ENCODE measurements at regions not wholly inside any gene's neighbourhood (a gene's known extent, or its start where the extent isn't known, plus 50 kb on each side); places are given as distances from the start of the nearest gene placed in this dataset.

DNA sequence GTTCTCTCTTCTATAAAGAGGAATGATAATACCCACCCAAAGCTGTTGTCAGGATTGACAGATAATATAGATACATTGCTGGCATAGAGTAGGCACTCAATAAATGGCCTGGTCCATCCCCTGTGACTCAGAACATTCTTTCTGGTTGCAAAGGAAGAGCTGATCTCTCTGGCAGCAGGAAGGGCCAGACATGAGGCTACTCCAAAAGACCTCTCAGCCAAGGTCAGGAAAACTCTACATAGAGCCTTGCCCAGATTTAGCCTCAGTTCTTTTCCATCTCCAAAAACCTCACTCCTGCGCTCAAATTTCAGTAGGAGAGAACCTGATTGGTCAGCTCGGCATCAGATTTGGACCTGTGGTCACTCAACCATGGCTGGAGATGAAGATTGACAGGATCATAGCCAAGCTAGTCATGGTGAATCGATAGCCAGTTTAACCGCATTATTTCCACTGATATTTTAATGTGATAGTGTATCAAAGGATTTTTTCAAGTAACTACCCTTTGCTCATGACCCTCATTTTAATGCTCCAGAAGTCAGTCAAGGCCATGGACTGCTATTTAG is 319.6 kb downstream of the DRD1 start:
- Histone ChIP-seq H3K9me3 (no peaks in the 10 kb centered on the region), H3K27ac (no peak overlapping the region), H3K36me3 (no peaks in the 10 kb centered on the region), H3K4me1 (no peaks in the 10 kb centered on the region), H3K27me3 (no peaks in the 10 kb centered on the region), H3K4me3 (no peak overlapping the region)
- intact Hi-C loops (cut with DNase I) = no loop called here
- peak in 1 of 2 donors; percentile 60 for DNase-seq (ENCODE audit: extremely low spot score in 2 of 2)
- no peak for TF ChIP-seq POLR2AphosphoS5 (IDR thresholded peaks at IDR 0.05; ENCODE audit: insufficient read depth in 1 of 2, low read depth in 1 of 2)
- no peak for TF ChIP-seq POLR2A (IDR thresholded peaks at IDR 0.05)

DNA sequence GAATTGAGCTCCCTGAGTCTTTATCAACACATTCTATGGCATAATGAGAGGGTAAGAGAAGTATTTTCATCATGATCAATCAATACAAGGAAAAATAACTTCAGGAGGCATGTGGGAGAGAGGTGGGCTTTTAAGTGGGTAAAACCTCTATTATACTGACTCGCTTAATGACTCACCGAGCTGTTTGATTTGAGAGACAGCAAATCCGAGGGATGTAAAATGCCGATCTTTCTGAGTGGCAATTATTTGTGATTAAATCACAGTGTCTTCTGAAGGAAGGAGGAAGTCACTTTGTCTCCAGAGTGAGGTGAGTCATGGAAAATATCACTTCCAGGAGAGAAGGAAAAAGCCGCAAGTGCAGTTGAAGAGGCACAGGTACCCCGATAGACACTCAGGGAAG is 320.4 kb downstream of the DRD1 start:
- TF ChIP-seq, protein P1, sequence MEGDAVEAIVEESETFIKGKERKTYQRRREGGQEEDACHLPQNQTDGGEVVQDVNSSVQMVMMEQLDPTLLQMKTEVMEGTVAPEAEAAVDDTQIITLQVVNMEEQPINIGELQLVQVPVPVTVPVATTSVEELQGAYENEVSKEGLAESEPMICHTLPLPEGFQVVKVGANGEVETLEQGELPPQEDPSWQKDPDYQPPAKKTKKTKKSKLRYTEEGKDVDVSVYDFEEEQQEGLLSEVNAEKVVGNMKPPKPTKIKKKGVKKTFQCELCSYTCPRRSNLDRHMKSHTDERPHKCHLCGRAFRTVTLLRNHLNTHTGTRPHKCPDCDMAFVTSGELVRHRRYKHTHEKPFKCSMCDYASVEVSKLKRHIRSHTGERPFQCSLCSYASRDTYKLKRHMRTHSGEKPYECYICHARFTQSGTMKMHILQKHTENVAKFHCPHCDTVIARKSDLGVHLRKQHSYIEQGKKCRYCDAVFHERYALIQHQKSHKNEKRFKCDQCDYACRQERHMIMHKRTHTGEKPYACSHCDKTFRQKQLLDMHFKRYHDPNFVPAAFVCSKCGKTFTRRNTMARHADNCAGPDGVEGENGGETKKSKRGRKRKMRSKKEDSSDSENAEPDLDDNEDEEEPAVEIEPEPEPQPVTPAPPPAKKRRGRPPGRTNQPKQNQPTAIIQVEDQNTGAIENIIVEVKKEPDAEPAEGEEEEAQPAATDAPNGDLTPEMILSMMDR (IDR thresholded peaks at IDR 0.05) = no peak
- TF ChIP-seq POLR2AphosphoS5 (IDR thresholded peaks at IDR 0.05; ENCODE audit: insufficient read depth in 1 of 2, low read depth in 1 of 2) (no peak), POLR2A (IDR thresholded peaks at IDR 0.05) (no peak)
- no peak overlapping the region for H3K27ac ChIP-seq
- intact Hi-C loops (cut with DNase I) = no loop called here
- no peak for DNase-seq (ENCODE audit: extremely low spot score in 2 of 2)
- H3K4me3 ChIP-seq = no peak overlapping the region
- H3K9me3 ChIP-seq = no peaks in the 10 kb centered on the region
- H3K27me3 ChIP-seq = no peaks in the 10 kb centered on the region
- H3K36me3 ChIP-seq = no peaks in the 10 kb centered on the region
- no peaks in the 10 kb centered on the region for H3K4me1 ChIP-seq

DNA sequence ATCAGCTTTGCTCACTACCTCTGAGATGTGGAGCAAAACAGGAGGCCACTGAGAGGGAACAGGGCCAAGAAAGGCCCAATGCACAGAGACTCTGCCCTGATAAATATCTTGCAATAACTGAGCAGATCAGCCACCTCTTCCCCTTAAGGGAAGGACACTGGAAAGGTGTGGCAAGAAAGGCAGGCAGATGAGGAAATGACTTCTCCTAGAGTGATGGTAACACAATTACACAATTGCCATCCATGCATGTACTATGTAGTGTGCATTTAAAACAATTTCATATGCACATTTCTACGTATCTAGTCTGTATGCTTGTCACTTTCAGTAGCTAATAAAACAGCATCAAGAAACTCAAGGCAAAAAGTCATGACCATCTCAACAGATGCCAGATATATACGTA is 322.5 kb downstream of the DRD1 start:
- no peaks in the 10 kb centered on the region for H3K27me3 ChIP-seq
- intact Hi-C loops (cut with DNase I) = no loop called here
- no peaks in the 10 kb centered on the region for H3K4me1 ChIP-seq
- no peaks in the 10 kb centered on the region for H3K36me3 ChIP-seq
- no peak overlapping the region for H3K27ac ChIP-seq
- DNase-seq (ENCODE audit: extremely low spot score in 2 of 2) = no peak
- no peak overlapping the region for H3K4me3 ChIP-seq
- TF ChIP-seq POLR2A (IDR thresholded peaks at IDR 0.05) (no peak), POLR2AphosphoS5 (IDR thresholded peaks at IDR 0.05; ENCODE audit: insufficient read depth in 1 of 2, low read depth in 1 of 2) (no peak)
- TF ChIP-seq, protein P1 (IDR thresholded peaks at IDR 0.05) = no peak
- no peaks in the 10 kb centered on the region for H3K9me3 ChIP-seq

DNA sequence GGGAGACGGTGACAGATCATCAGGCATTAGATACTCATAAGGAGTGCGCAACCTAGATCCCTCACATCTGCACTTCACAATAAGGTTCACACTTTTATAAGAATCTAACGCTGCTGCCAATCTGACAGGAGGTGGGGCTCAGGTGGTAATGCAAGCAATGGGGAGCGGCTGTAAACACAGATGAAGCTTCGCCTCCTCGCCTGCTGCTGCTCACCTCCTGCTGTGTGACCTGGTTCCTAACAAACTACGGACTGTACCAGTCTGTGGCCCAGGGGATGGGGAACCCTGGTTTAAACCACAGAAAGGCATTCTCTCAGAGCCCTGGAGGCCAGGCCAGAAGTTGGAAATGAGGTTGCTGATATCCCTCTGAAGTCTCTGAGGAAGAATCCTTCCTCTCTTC is 323.6 kb downstream of the DRD1 start:
- peak in 1 of 2 donors; percentile 58 for DNase-seq (ENCODE audit: extremely low spot score in 2 of 2)
- Histone ChIP-seq H3K27me3 (no peaks in the 10 kb centered on the region), H3K4me3 (no peak overlapping the region), H3K36me3 (no peaks in the 10 kb centered on the region), H3K27ac (no peak overlapping the region), H3K4me1 (no peaks in the 10 kb centered on the region), H3K9me3 (no peaks in the 10 kb centered on the region)
- intact Hi-C loops (cut with DNase I) = no loop called here
- TF ChIP-seq POLR2A (IDR thresholded peaks at IDR 0.05) (no peak), POLR2AphosphoS5 (IDR thresholded peaks at IDR 0.05; ENCODE audit: insufficient read depth in 1 of 2, low read depth in 1 of 2) (no peak)
- TF ChIP-seq, protein P1 (IDR thresholded peaks at IDR 0.05) = no peak

DNA sequence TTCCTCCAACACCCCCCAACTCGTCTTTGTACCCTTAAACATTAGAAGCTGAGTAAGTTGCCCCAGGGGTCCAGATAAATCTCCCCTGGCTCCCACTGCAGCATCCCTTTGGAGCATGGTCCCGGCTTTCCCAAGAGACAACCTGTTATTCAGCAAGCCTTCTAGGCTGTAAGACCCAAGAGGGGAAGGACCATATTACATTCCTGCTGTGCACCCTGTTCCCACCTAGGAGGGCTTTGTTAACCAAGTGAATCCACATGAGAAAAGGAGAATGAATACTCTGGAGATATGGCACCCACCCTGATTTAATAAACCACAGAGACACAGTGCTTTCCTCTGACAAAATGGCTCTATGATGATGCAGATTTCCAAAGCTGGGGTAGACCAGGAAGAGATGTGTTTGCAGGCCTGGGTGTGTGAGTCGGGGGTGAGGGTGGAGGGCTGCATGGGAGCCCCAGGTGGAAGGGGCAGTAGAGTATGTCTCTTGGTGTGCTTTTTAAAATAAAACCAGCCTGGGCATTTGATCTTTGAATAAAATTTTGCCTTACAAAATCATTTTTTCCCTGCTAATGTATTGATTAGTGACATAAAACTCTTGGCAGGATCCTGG is 325.2 kb downstream of the DRD1 start:
- TF ChIP-seq, protein P1 (IDR thresholded peaks at IDR 0.05) = no peak
- no peak for TF ChIP-seq POLR2A (IDR thresholded peaks at IDR 0.05)
- no peak for TF ChIP-seq POLR2AphosphoS5 (IDR thresholded peaks at IDR 0.05; ENCODE audit: insufficient read depth in 1 of 2, low read depth in 1 of 2)
- Histone ChIP-seq H3K27me3 (no peaks in the 10 kb centered on the region), H3K36me3 (no peaks in the 10 kb centered on the region), H3K4me3 (no peak overlapping the region), H3K4me1 (no peaks in the 10 kb centered on the region), H3K27ac (no peak overlapping the region), H3K9me3 (no peaks in the 10 kb centered on the region)
- DNase-seq (ENCODE audit: extremely low spot score in 2 of 2) = peak in 1 of 2 donors; percentile 22
- intact Hi-C loops (cut with DNase I) = no loop called here
